K562 (cell line): ENCODE measurements at regions not wholly inside any gene's neighbourhood (a gene's known extent, or its start where the extent isn't known, plus 50 kb on each side); places are given as distances from the start of the nearest gene placed in this dataset.

Experiments used
- ATAC-seq: fragments of 200-7000 bp; cut with Tn5 transposase; 3 replicates; pipeline ENCODE4 v1.9.1; 2020; ENCODE audit warnings: moderate library complexity
- BruUV-seq: library from RNA; stranded (reverse); fragments of 400-500 nt; replicated peaks from 2 replicates; lab custom pipeline; 2021; lab: Mats Ljungman, UMichigan
- CTCF ChIA-PET: fragments of 300-600 bp; formaldehyde crosslinking; extraction: SDS; loops from one replicate; lab custom pipeline; 2021; ENCODE audit warnings: low intra/inter-chr PET ratio; lab: Yijun Ruan, JAX
- POLR2A ChIA-PET: fragments of 300-600, 350-650 bp; sonication (Branson Sonifier 250); formaldehyde crosslinking; extraction: SDS; loops from one replicate; lab custom pipeline; 2021; ENCODE audit warnings: antibody characterized with exemption, inconsistent platforms; lab: Yijun Ruan, JAX
- DNase-seq, 4 experiments: peaks; one replicate each; pipeline versions ENCODE4 v3.0.0 to v3.0.0-alpha.2; 2011 to 2018; ENCODE audit warnings: low spot score in 3 of 4, mixed read lengths in 3 of 4; ENCODE audit errors: extremely low read depth in 1 of 4
- FAIRE-seq: peaks from 2 replicates; lab custom pipeline; 2011; peaks lifted over from hg19 to GRCh38; lab: Jason Lieb, UNC
- H2AFZ ChIP-seq: 2 replicates; pipeline ENCODE4 v1.6.0; 2011; ENCODE audit warnings: low read depth, low read length, control low read depth, inconsistent platforms
- H3K27ac ChIP-seq: fragments of 200-600 bp; 3 replicates; pipeline ENCODE4 v1.8.0; 2011; ENCODE audit warnings: low read depth, mild to moderate bottlenecking, control low read depth, inconsistent platforms, low read length, moderate library complexity, mixed read lengths; ENCODE audit errors: extremely low read depth
- H3K27me3 ChIP-seq, 2 experiments: fragments of 300-600 bp in 1 of 2; 2 replicates in 1 of 2; 3 replicates in 1 of 2; pipeline versions ENCODE4 v1.6.0 to v1.8.0; 2011; ENCODE audit warnings: inconsistent platforms in 2 of 2, low read length in 2 of 2, mild to moderate bottlenecking in 1 of 2, mixed read lengths in 1 of 2, moderate library complexity in 1 of 2; ENCODE audit not compliant: control insufficient read depth in 2 of 2, insufficient read depth in 2 of 2
- H3K36me3 ChIP-seq: fragments of 300-600 bp; 3 replicates; pipeline ENCODE4 v1.8.0; 2011; ENCODE audit warnings: mild to moderate bottlenecking, low read length, inconsistent platforms; ENCODE audit not compliant: control insufficient read depth, insufficient read depth
- H3K4me1 ChIP-seq, 2 experiments: fragments of 200-600 bp in 1 of 2; replicated peaks in 1 of 2; 2 replicates in 1 of 2; 3 replicates in 1 of 2; pipeline versions ENCODE4 v1.5.1 to v1.8.0; 2011; ENCODE audit warnings: inconsistent platforms in 2 of 2, low read length in 2 of 2, mild to moderate bottlenecking in 1 of 2, mixed read lengths in 1 of 2, moderate library complexity in 1 of 2; ENCODE audit not compliant: control insufficient read depth in 2 of 2, insufficient read depth in 2 of 2
- H3K4me2 ChIP-seq: 2 replicates; pipeline ENCODE4 v1.6.1; 2011; ENCODE audit warnings: low read length, control low read depth, inconsistent platforms, mixed read lengths; ENCODE audit not compliant: insufficient read depth
- H3K4me3 ChIP-seq: fragments of 200-600 bp; sonication (generic), shearing (Covaris generic); 2 replicates; pipeline ENCODE4 v1.5.1; 2016; ENCODE audit warnings: control low read depth, inconsistent platforms
- H3K79me2 ChIP-seq: fragments of 200-600 bp; 3 replicates; pipeline ENCODE4 v1.8.0; 2011; ENCODE audit warnings: low read length, inconsistent platforms; ENCODE audit not compliant: control insufficient read depth, insufficient read depth
- H3K9ac ChIP-seq, 2 experiments: 2 replicates each; pipeline versions ENCODE4 v1.6.0 to v1.6.1; 2011; ENCODE audit warnings: low read depth in 2 of 2, low read length in 2 of 2, control low read depth in 1 of 2, inconsistent platforms in 1 of 2, mild to moderate bottlenecking in 1 of 2, mixed read lengths in 1 of 2; ENCODE audit not compliant: insufficient read depth in 1 of 2
- H3K9me1 ChIP-seq: one replicate; pipeline ENCODE4 v1.6.0; 2011; ENCODE audit warnings: inconsistent platforms, mild to moderate bottlenecking, low read length, moderate library complexity; ENCODE audit not compliant: control insufficient read depth, insufficient read depth
- H3K9me3 ChIP-seq: replicated peaks from 2 replicates; pipeline ENCODE4 v1.5.1; 2011; ENCODE audit warnings: low read depth, low read length, inconsistent platforms; ENCODE audit not compliant: control insufficient read depth, insufficient read depth
- H4K20me1 ChIP-seq: replicated peaks from 2 replicates; pipeline ENCODE4 v1.6.1; 2011; ENCODE audit warnings: low read length, inconsistent platforms, mixed read lengths; ENCODE audit not compliant: control insufficient read depth, insufficient read depth
- DACH1 ChIP-seq: fragments of 450-650 bp; IDR thresholded peaks from 2 replicates; pipeline ENCODE4 v1.6.1; 2018; ENCODE audit not compliant: partially characterized antibody
- HDAC8 ChIP-seq: fragments of 450-650 bp; IDR thresholded peaks from 2 replicates; pipeline ENCODE4 v1.6.1; 2016; ENCODE audit warnings: mild to moderate bottlenecking, missing genetic modification characterization, moderate library complexity, missing compliant biosample characterization
- HOXB6 ChIP-seq: fragments of 250-450 bp; sonication (Bioruptor Pico); IDR thresholded peaks from 2 replicates; pipeline ENCODE4 v1.5.1; 2022; ENCODE audit warnings: mild to moderate bottlenecking, borderline replicate concordance
- MCM5 ChIP-seq: fragments of 450-650 bp; IDR thresholded peaks from 2 replicates; pipeline ENCODE4 v1.6.1; 2016; ENCODE audit warnings: low read depth
- RBM14 ChIP-seq: fragments of 200-400 bp; formaldehyde crosslinking; IDR thresholded peaks from 2 replicates; pipeline ENCODE4 v1.6.1; 2018; ENCODE audit warnings: low read depth, mild to moderate bottlenecking, low read length, moderate library complexity, borderline replicate concordance; ENCODE audit not compliant: insufficient read depth
- SIN3A ChIP-seq, 2 experiments: fragments of 150-350 bp in 1 of 2; IDR thresholded peaks; 2 replicates each; pipeline ENCODE4 v1.6.1; 2011 to 2016; ENCODE audit warnings: borderline replicate concordance in 2 of 2, low read depth in 2 of 2, low read length in 2 of 2, mild to moderate bottlenecking in 2 of 2, moderate library complexity in 2 of 2; ENCODE audit not compliant: control insufficient read depth in 1 of 2
- SMAD4 ChIP-seq: fragments of 250-450 bp; sonication (Bioruptor Pico); conservative IDR thresholded peaks from 2 replicates; pipeline ENCODE4 v1.8.0; 2021; ENCODE audit warnings: inconsistent platforms, mild to moderate bottlenecking, moderate library complexity
- SRSF3 ChIP-seq: fragments of 200-400 bp; formaldehyde crosslinking; IDR thresholded peaks from 2 replicates; pipeline ENCODE4 v1.6.1; 2016; ENCODE audit warnings: mild to moderate bottlenecking, low read length, moderate library complexity; ENCODE audit not compliant: insufficient read depth
- TAF7 ChIP-seq: fragments of 450-650 bp; IDR thresholded peaks from 2 replicates; pipeline ENCODE4 v1.6.1; 2016; ENCODE audit warnings: missing genetic modification characterization, missing compliant biosample characterization
- ZNF696 ChIP-seq: fragments of 250-450 bp; sonication (Bioruptor Pico); conservative IDR thresholded peaks from 2 replicates; pipeline ENCODE4 v1.4.0; 2020; ENCODE audit warnings: mild to moderate bottlenecking, moderate library complexity
- ZNF707 ChIP-seq: fragments of 250-450 bp; sonication (Bioruptor Pico); conservative IDR thresholded peaks from 2 replicates; pipeline ENCODE4 v1.8.0; 2022; ENCODE audit warnings: inconsistent platforms, mild to moderate bottlenecking, moderate library complexity
- WGBS: fragments of 100-300 bp; shearing (Covaris generic); methylation state at CpG from one replicate; pipeline ENCODE4 v1.1.6; 2016; ENCODE audit warnings: low coverage, mixed read lengths; ENCODE audit not compliant: insufficient coverage; ENCODE audit errors: missing lambda C conversion rate; 5-methylcytosine and 5-hydroxymethylcytosine counted together
- in situ Hi-C: fragments of 300-500 bp; cut with MboI; formaldehyde crosslinking; loops from 4 replicates; pipeline ENCODE4 v1.15.0; 2018; ENCODE audit warnings: inconsistent platforms, mixed read lengths
- intact Hi-C: fragments of 100-400 bp; cut with micrococcal nuclease; formaldehyde crosslinking; loops from 2 replicates; pipeline ENCODE4 v1.14.2; 2022

- no peaks in the 10 kb centered on the region for H3K27me3 ChIP-seq
- FAIRE-seq: no peak
- no peak overlapping the region for H3K4me2 ChIP-seq
- H3K9me3 ChIP-seq: no peaks in the 10 kb centered on the region
- no peak for ATAC-seq
- H4K20me1 ChIP-seq: no peaks in the 10 kb centered on the region
- in situ Hi-C loops: no loop called here
- intact Hi-C loops: no loop called here
- 0% methylated on average over 6 of the region's 6 CpGs for WGBS
- no peak for DNase-seq
- H3K9me1 ChIP-seq: no peaks in the 10 kb centered on the region
- CTCF ChIA-PET: no interaction called here
- H3K4me1 ChIP-seq: no peaks in the 10 kb centered on the region
- H2AFZ ChIP-seq: no peak overlapping the region
- H3K9ac ChIP-seq: no peak overlapping the region
- H3K27ac ChIP-seq: no peak overlapping the region
- no peak overlapping the region for H3K4me3 ChIP-seq
- no TSS peak for BruUV-seq
- no peaks in the 10 kb centered on the region for H3K79me2 ChIP-seq
- no peaks in the 10 kb centered on the region for H3K36me3 ChIP-seq
- POLR2A ChIA-PET: no interaction called here
- no peak for TF ChIP-seq DACH1
- no peak for TF ChIP-seq RBM14
- TF ChIP-seq HDAC8: no peak
- no peak for TF ChIP-seq SRSF3
- no peak for TF ChIP-seq MCM5
- no peak for TF ChIP-seq ZNF696 (CRISPR knock-in tag)
- TF ChIP-seq TAF7 (tag): no peak
- TF ChIP-seq HOXB6 (CRISPR knock-in tag): no peak
- no peak for TF ChIP-seq ZNF707 (CRISPR knock-in tag)
- no peak for TF ChIP-seq SIN3A (IDR thresholded peaks at IDR 0.05; ENCODE audit: borderline replicate concordance in 2 of 2, control insufficient read depth in 1 of 2, low read depth in 2 of 2, low read length in 2 of 2)
- TF ChIP-seq SMAD4 (CRISPR knock-in tag): no peak
Observed at GRCh38 chr12:126198966-126199692, 1133.9 kb downstream of the AACS start.
